ENCODE measurements at regions not wholly inside any gene's neighbourhood (a gene's known extent, or its start where the extent isn't known, plus 50 kb on each side); places are given as distances from the start of the nearest gene placed in this dataset.
A peak's percentile ranks its signal among the peaks of the same experiment; 100 is the strongest.

DNA sequence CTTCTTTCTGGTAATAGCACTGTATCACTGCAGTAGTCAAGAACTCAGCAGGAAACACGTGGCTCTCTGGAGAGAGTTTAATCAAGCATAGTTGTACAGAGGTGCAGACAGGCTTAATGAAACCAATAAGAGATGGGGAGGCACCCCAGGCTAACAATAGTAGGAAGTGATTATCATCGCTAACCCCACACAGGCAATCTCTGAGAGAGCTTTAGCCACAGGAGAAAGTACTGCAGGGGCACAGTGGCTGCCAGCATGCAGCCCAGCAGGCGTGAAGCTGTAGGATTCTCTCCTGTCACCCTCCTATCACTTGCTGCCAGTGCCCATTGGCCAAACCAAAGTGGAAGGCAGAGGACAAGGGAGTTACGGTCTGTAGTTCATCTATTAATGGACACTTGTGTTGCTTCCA is 450.0 kb upstream of the RASGEF1B start:
- DNase-seq, result no peak

DNA sequence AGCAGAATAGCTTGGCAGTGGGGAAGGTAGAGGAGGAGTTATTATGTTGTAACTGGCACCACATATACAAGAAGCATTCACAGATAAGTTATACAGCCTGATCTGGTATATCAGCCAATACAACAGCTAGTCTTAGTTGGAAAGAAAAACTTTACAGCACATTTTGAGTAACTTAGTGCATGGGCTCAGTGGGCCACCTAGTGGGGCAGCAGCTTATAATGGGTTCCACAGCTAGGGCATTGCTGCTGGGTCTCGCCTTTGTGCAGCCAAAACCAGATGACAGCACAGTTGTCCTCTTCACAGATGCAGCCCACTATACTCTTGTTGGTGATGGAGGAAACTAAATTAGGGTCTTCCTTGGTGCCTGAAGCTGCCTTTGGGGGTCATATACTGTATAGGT is 448.1 kb upstream of the RASGEF1B start:
- no peak for DNase-seq

DNA sequence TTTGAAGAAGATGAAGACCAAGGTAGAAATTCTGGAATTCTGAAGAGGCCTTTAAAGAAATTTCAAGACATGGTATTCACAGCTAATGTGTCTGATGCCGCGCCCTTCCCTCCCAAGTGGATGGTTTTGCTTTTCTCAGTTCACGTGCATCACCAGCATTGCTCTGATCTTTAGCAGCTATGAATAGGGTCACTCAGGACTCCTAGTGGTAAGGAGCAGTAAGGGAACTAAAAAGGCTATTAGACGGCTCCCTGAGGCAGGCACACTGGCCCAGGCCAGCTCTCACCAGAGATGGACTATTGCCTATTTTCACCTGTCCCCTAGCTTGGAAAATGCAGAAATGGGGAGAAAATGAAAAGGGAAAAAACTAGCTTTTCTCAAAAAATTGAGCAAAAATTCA is 447.5 kb upstream of the RASGEF1B start:
- DNase-seq, result no peak

DNA sequence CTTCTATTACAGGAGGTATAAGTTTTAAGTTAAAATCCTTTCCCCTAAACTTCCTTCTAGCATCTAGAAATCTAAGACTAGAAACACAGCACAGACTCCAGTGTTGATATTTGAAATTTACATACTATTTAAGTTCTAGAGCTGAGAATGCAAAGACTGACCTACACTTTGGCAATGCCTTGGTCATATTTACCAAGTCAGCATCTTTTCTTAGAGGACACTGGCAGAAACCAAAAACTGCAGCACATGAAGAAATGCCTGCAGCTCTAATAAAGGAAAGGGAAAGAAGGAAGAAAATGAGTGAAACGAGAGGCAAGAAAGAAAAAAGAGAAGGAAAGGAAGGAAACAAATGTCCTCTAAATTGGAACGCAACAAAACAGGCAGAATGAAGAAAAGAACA is 443.7 kb upstream of the RASGEF1B start:
- DNase-seq, result no peak

DNA sequence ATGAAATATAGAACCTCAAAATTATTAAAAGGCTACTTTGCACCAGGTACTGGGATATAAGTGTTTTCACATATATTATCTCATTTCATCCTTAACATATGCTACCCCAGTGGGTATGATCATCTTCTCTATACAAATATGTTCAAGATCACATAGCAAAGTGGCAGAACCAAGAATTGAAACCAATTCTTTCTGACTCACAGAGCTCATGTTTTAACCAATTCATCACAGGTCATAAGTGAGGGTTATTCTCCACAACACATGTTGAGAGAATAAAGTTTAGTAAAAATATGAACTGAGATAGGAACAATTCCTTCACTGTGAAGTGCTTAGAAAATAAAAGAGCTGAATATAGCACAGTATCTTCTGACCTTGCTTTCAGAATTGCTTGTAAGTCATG is 442.9 kb upstream of the RASGEF1B start:
- no peak for DNase-seq

DNA sequence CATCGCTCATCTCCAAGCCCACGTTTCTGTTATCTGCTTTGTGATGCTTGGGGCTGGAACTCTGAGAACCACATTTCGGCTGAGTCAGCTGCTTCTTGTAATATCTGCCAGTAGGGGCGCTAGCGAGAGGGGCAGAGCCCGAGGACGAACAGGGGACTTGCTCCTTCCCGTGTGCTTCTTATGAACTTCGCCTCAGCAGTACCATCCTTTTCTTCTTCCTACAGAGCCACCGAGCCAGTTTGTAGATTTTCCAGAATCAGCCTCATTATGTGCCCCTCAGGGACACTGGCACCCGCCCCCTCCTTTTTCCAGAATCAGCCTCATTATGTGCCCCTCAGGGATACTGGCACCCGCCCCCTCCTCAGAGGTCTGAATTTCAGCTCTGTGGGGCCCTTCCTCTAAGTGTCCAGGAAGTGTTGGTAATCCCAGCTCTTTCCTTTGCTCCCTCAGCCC is 441.7 kb upstream of the RASGEF1B start:
- peak; percentile 43 for DNase-seq

DNA sequence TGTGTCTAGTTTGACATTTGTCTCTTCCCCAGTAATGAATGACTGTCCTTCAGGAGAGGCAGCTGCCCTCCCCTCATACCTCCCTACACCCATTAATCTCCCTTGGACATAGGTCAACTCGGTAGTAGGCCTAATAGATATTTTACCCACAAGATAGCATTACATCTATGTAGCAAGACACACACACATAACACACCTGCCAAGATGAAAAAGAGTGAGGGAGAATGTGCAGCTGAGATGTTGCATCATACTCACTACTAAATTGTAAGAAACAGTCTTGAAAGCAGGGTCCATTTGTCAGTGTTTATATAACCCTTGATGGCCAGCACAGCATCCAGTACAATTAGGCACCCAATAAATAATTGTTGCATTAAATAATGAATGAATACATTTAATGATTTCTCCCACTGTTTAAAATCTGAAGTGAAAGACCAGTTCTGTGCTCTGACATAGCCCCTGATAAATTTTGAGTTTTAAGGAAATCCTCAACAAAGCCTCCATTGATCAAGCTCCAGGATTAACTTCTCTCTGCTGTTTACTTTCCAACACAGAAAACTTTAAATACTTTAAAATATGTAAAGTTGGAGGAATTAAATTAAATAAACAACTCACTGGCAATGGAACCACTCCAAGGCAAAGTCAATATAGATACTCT is 440.8 kb upstream of the RASGEF1B start:
- no peak for DNase-seq

DNA sequence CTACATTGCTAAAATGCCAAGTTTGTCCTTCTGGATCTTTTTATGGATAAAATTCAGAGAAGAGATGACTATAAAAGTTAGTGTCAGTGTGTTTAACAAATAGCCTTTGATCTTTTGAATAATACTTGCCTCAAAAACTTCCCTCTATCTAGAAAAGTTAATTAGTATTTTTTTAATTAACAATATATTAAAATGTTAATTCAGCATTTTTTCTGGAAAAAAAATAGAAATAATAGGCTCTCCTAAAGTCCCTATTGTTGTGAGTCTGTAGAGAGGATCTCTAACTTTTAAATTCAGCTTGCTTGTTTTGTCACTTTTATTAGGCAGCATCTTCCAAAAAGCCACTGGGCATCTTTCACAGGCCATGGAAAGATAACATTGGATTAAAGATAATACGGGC is 435.2 kb upstream of the RASGEF1B start:
- DNase-seq, result no peak

DNA sequence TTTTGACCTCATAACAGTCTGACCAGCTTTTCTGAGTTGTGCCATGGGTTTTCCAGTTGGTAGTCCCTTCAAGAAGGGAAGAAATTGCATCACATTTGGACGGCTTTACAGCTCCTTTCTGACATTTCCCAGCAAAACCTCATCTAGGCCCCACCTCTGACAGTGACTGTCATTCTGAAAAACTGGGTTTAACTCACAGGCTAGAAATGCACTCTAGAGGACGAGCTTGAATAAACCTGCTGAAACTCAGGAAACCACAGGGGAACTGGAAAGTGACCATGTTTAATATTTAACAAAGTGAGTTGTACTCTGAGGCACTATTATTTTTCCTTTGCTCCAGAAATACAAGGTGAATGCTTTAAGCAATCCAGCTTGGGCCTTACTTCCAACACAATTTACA is 434.3 kb upstream of the RASGEF1B start:
- DNase-seq, result no peak

DNA sequence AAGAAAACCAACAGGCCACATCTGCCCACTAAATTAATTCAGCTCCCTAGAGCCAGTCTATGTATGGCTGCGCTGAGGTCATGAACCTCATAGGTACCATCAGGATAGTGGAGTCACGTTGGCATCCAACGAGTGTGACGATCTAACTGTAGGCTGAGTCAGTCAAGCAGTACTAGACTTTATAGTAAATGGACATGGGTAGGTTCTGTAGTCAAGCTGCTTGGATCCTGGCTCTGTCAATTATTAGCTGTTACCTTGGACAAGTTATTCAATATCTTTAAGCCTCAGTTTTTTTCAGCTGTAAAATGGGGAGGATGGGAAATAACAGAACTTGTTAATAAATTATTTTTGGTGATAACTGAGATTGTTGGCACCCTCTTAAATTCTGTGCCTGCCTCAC is 432.4 kb upstream of the RASGEF1B start:
- no peak for DNase-seq

DNA sequence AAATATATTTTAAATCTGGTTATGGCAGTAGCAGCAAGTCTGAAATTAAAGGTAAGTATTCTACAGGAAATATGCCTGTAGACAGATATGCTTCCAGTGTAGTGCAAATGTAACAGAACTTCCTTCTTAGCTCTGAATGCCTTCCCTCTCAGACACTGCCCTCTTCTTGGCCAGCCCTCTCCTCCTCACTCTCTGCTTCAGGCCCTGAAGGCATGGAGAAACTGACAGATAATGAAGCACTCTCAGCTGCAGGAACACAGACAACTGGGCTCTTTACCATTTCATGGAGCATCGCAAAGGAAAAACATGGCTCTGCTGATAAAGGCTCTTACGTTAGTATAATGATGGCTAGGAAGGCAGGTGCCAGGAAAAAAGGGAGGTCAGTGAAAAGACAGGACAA is 431.5 kb upstream of the RASGEF1B start:
- no peak for DNase-seq

DNA sequence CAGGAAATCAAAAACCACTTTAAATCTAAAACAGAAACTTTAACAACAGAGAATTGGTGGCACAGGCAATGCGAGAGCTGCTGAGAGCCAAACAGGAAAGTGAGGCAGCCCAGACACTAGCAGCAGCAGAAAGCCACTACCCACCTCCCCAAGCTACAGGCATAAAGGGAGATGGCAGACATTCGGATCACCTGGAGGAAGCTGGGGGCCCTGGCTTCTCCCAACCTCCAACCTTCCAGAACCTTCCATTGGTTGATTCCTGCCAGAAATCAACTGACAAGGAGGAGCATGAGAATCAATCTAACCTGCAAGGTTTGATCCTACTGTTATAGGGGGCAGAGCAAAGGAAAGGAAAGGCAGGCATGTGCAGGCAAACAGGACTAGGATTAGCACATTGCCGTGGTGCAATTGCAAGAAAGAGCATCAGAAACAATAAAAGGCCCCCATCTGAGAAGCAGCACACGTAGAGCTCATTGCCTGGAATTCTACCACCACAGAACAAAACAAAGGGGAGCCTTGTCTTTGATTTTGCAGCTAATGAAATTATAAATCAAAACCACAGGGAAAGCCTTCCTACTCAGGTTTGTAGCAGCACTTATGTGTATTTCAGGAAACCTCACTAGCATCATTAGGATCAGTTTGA is 427.3 kb upstream of the RASGEF1B start:
- no peak for DNase-seq

DNA sequence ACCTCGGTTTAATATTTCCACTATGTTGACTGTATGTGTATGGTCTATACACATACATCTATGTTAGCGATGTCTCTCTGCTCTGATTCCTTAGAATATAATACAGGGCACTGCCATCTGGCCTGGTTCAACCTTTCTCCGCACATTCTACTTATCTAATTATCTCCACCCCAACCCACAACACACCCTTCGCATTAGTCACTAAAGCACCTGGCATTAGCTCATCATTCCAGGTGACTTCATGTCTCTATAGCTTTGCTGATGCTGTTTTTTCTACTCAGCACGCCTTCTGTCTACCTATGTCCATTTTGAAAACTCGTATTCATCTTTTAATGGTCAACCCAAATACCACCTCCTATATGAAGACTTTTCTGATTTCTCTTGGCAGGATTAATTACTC is 425.2 kb upstream of the RASGEF1B start:
- DNase-seq, result no peak

DNA sequence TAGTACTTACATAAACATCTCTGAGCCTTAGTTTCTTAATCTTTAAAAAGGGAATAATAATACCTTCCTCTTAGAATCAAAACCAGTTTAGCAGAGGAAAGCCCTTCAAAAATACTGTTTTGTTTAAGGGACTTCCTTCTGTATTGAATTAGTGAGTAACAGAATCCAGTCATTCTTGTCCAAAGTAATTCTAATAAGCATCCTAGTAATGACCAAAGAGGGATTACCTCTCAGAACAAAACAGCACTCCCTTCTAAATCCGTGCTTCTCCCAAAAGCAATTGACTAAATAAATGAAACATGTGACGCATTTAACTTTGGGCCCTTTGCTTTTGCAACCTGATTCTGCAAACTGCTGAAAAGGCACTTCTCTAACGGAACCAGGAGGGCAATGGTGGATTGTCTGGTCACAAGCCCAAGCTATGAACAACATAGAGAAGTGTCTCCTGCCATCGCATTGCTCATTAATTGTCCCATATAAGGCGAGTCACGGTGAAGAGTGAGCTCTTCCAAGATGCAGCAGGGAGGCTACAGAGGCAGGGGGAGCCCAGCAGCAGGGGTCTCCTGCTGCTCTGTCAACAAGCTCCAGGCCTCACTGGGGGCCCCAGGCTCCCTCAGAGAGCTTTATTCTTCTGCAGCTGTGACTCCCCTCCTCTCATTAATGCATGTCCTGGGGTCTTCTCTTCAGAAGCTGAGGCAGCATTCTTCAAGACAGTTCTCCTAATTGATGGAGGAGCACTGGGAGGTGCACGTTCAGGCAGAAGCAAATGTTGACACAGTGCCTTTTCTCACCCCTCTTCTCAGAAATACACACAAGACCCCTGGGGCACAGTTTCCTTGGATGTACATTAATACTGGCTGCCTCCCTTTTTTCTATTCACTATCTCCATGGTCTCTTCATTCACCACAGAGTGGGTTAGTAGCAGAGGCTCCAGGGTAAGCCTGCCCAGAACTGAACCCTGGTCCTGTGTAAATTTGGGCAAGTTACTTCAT is 419.6 kb upstream of the RASGEF1B start:
- DNase-seq, result no peak

DNA sequence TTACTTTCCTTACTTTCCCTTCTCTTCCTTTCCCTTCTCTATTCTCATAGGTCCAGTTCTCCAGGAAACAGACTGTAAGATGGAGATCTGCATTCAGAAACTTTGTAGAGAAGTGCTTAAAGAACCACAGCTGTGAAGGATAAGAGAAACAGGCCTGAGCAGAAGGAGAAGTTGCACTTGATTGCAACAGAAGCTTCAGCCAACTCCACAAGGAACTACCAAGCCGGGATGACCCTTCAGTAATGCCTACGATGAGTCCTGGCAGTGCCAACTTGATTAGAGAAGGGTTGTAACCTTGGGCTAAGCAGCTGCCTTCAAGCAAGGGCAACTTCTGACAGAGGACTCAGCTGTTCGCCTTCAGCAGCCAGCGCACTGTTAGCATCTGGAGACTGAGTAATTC is 413.3 kb upstream of the RASGEF1B start:
- no peak for DNase-seq

DNA sequence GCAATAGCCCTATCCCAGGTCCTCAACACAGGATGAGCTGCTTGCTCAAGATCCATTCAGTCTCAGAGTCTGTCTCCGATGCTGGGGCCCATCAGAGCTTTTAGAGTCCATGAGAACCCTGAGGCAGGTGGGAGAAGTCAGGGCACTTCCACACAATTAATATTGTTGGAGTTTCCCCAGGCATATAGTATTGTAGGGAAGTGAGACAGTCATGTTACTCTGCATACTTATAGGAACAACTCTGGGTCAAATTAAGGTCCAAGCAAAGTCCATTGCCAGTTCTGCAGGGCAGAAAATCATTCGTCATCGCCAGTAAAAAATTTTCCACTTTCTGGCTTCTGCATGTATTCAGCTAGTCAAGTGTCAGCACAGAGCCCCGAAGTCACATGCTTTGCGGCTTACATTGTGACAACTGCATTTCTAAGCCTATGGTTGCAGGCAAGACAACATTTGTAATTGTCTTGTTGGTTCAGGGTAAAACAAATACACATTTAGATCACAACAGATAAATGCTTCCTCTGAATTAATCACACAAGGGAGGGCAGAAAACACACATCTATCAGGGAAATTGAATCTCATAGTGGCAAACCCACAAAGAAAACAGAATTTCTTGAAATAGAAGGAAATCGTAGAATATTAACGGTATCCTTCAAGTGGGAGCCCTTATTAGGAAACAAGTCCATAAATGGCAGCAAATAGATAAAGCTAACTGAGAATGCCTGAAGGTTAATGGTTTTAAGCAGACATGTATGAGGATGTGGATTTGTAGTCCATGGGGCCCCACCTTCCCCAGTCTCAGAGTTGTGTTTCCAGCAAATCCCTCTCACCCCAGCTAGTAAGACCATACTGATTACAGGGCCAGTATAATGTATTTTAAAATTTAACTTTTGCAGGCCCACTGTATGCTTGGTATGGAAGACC is 412.1 kb upstream of the RASGEF1B start:
- DNase-seq, result no peak

DNA sequence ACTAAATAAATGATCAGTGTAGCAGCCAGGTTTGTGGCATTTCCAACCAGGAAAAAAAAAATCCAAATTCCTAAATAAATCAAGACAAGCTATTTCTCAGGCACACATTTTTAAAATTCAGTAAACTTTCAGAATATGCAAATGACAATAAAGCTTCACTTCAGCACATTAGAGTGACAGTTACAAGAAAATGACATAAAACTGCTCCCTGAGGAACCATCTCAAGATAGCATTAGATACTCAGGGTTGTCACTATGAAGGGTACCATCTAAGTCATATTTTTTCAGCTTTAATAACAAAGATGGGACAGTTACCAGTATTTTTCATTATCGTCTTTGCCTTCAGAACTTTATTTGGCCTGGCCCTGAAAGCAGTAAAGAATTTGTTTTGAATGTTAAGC is 411.3 kb upstream of the RASGEF1B start:
- no peak for DNase-seq

DNA sequence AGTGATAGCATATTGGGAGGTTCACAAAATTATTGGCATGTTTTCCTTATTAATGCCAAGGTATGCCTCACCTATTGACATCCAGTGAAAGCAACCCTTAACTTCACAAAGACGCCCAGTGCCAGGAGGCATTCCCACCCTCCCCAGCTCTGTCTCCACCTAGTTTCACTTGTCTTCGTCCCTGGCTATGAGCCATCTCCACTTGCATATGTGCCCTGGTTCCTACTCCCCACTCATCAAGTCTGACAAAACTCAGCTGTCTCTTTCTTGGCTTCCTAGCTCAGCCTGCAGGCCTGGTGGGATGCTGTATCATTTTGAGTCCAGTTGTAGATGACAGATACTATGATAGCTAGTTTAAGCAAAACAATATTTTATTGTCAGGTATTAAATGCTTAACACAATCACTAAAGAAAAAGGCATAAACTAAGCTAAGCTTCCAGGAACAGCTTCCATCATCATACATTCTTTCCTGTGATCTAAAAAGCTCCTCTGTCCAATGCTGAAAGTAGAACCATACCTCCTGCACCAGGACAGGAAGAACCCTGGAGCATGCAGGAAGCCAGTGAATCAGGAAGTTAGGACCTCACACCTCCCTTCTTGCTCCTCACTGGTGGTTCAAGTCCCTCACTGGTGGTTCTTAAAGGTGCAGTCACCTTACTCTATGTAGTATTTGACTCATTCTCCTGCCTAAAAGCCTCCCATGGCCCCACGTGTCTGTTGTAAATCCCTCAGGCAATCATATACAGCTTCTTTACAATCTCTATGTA is 410.3 kb upstream of the RASGEF1B start:
- DNase-seq, result no peak

DNA sequence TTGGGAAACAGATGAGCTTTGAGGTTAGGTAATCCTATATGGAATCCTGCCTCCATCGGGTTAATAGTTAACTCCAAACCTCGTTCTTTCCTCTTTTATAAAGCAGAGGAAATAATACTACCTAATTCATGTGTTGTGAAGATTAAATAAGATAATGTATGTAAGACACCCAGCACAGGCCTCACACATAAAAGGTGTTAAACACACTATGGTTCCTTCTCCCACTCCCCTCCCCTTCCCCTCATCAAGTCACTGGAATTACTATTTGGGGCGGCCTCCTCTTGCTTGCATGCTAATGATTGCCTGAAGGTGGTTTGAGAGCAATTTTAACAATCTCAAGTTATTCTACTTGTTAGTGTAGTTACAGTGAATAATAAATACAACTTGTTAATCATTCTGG is 404.4 kb upstream of the RASGEF1B start:
- no peak for DNase-seq

DNA sequence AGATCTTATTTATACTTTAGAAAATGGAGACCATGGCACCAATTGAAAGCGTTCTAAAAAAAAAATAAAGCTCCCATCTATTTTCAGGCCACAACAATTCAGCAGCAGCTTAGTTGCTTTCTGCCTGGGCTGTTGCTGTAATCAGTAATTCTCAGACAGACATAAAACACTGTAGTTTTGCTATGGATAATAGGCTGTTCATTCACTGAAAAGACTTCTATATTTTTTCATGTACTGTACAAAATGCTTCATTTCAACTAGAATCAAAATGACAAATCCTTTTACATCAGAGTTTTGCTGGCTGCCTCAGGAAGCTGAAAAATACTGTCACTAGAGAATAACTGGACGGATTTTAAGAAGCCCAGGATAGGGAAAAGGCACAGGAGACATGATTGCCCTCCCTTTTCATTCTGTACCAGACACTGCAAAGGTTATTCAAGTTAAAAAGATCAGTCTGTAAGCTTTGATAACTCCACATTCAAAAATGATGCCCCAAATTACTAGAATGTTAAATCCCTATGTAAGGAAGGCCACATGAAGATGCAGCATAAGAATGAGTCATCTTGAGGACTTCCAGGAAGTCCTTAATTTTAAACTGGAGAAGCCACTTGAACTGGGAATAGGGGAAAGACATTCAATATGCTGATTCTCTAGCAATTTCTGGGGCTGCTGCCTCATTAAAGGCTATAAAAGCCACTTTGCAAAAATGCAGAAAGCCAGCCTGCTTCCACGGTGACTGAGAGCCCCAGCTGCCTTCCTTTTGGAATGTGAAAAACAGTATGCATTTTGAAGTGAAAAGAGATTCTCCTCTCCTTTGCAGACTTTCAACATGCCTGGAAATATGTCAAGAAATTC is 403.2 kb upstream of the RASGEF1B start:
- no peak for DNase-seq

DNA sequence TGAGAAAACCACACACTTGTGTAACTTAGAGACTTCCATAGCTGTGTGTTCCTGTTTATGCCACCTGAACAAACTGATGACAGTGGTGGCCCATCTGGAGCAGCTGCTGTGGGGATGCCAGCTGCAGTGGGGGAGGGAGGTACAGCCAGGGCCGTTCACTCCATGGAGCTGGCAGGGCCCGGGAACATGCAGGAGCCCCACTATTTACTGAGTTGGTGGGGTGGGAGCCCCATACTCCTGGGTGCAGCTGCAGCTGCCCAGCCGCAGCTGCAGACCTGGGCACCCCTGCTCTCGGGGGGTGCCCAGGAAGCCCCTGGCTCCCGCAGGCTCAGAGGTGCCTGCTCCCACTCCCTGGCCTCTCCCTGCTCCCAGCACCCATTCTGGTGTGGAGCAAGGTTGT is 398.6 kb upstream of the RASGEF1B start:
- no peak for DNase-seq

All from CD4-positive, alpha-beta T cell treated with Interleukin-15 for 1 hour (primary cell).